Vagina (tissue), 2 donors: ENCODE measurements at regions not wholly inside any gene's neighbourhood (a gene's known extent, or its start where the extent isn't known, plus 50 kb on each side); places are given as distances from the start of the nearest gene placed in this dataset.

Experiments used
- DNase-seq, 2 donors: peaks; one replicate each; pipeline ENCODE4 v3.0.0-alpha.2; 2017; ENCODE audit errors: extremely low spot score in 2 of 2
- H3K27ac ChIP-seq: fragments of 200-600 bp; sonication (generic); one replicate; pipeline ENCODE4 v1.5.1; 2019
- H3K27me3 ChIP-seq: fragments of 200-600 bp; sonication (generic); one replicate; pipeline ENCODE4 v1.5.1; 2019
- H3K36me3 ChIP-seq, 2 donors: fragments of 200-600 bp; sonication (generic); one replicate each; pipeline ENCODE4 v1.5.1; 2017 to 2019
- H3K4me1 ChIP-seq: fragments of 200-600 bp; sonication (generic); one replicate; pipeline ENCODE4 v1.5.1; 2019
- H3K4me3 ChIP-seq, 2 donors: fragments of 200-600 bp; sonication (generic); 1 replicate in 1 of 2; 2 replicates in 1 of 2; pipeline ENCODE4 v1.5.1; 2016 to 2019
- H3K9me3 ChIP-seq: fragments of 200-600 bp; sonication (generic); one replicate; pipeline ENCODE4 v1.5.1; 2019
- POLR2A ChIP-seq, 2 donors: fragments of 450-650 bp; IDR thresholded peaks; one replicate each; pipeline ENCODE4 v1.6.1; 2017; ENCODE audit warnings: antibody characterized with exemption in 2 of 2, mild to moderate bottlenecking in 2 of 2, moderate library complexity in 2 of 2
- POLR2AphosphoS5 ChIP-seq, 2 donors: sonication (generic); formaldehyde crosslinking; IDR thresholded peaks; one replicate each; pipeline ENCODE4 v1.9.0; 2017; ENCODE audit warnings: antibody characterized with exemption in 2 of 2, mild to moderate bottlenecking in 2 of 2, low read depth in 1 of 2; ENCODE audit not compliant: insufficient read depth in 1 of 2
- intact Hi-C: fragments of 100-400 bp; cut with DNase I; formaldehyde crosslinking; loops from one replicate; pipeline ENCODE4 v1.15.1; 2023
- TF ChIP-seq, protein P1 (sequence below), 3 experiments: fragments of 450-650 bp in 2 of 3; fragments of 200-600 bp in 1 of 3; sonication (generic) in 1 of 3; IDR thresholded peaks; one replicate each; pipeline ENCODE4 v1.5.1; 2017 to 2019; ENCODE audit warnings: antibody characterized with exemption in 3 of 3, mild to moderate bottlenecking in 2 of 3, moderate library complexity in 2 of 3

DNA sequence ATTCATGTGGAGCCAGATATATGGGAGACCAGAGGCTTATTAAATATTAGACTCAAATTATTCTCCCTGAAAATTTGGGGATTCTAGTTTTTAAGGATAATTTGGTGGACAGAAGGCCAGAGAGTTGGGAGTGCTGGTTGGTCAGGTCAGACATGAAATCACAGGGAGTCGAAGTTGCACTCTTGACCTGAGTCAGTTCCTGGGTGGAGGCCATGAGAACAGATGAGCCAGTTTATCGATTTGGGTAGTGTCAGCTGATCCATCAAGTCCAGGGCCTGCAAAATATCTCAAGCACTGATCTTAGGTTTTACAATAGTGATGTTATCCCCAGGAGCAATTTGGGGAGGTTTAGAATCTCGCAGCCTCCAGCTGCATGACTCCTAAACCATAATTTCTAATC, 563.5 kb upstream of the NRSN1 start:
- H3K9me3 ChIP-seq = no peaks in the 10 kb centered on the region
- intact Hi-C loops = no loop called here
- H3K36me3 ChIP-seq = no peaks in the 10 kb centered on the region
- TF ChIP-seq, protein P1, sequence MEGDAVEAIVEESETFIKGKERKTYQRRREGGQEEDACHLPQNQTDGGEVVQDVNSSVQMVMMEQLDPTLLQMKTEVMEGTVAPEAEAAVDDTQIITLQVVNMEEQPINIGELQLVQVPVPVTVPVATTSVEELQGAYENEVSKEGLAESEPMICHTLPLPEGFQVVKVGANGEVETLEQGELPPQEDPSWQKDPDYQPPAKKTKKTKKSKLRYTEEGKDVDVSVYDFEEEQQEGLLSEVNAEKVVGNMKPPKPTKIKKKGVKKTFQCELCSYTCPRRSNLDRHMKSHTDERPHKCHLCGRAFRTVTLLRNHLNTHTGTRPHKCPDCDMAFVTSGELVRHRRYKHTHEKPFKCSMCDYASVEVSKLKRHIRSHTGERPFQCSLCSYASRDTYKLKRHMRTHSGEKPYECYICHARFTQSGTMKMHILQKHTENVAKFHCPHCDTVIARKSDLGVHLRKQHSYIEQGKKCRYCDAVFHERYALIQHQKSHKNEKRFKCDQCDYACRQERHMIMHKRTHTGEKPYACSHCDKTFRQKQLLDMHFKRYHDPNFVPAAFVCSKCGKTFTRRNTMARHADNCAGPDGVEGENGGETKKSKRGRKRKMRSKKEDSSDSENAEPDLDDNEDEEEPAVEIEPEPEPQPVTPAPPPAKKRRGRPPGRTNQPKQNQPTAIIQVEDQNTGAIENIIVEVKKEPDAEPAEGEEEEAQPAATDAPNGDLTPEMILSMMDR (IDR thresholded peaks at IDR 0.05) = no peak
- TF ChIP-seq POLR2AphosphoS5 (IDR thresholded peaks at IDR 0.05; ENCODE audit: insufficient read depth in 1 of 2, low read depth in 1 of 2) (no peak), POLR2A (IDR thresholded peaks at IDR 0.05) (no peak)
- H3K27ac ChIP-seq = no peak overlapping the region
- no peak overlapping the region for H3K4me3 ChIP-seq
- no peak for DNase-seq
- no peaks in the 10 kb centered on the region for H3K27me3 ChIP-seq
- no peaks in the 10 kb centered on the region for H3K4me1 ChIP-seq

DNA sequence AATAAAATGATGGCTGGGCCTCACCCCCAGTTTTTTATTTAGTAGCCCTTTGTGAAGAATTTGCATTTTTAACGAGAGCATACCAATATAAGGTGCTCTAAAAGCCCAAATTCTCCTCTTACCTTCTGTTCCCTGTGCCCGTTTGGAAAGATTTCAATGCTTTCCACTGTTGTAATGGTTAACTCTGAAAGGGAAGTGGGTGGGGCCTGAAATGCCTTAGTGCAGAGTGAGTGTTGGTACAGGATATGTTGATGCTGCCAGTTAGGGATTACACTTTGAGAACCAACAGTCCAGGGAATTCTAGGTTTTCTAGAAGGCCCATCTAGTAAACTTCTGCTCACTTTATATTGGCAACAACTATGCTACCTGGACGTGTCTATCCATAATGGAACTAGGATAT, 562.7 kb upstream of the NRSN1 start:
- H3K9me3 ChIP-seq = no peaks in the 10 kb centered on the region
- no peaks in the 10 kb centered on the region for H3K36me3 ChIP-seq
- no peak overlapping the region for H3K27ac ChIP-seq
- intact Hi-C loops = no loop called here
- H3K4me1 ChIP-seq = no peaks in the 10 kb centered on the region
- H3K4me3 ChIP-seq = no peak overlapping the region
- DNase-seq = no peak
- no peaks in the 10 kb centered on the region for H3K27me3 ChIP-seq
- TF ChIP-seq, protein P1 (IDR thresholded peaks at IDR 0.05) = no peak
- TF ChIP-seq POLR2AphosphoS5 (IDR thresholded peaks at IDR 0.05; ENCODE audit: insufficient read depth in 1 of 2, low read depth in 1 of 2) (no peak), POLR2A (IDR thresholded peaks at IDR 0.05) (no peak)

DNA sequence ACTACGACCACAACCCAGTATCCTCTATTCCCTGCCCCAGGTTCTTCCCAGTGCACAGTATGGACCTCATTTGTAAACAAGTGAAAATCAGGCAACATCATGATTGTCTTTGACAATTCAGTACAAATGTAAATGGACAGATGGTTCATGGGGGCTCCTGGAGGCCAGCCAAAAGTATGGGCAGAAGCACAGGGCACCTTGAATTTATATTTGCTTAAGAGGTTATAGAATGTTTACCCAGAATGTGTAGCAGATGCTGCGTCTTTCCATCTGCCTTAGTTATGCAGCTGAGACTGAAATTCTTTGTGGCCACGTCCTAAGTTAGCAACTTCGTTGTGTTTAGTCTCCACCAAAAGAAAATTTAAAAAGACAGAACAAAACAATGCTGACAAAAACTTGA, 559.6 kb upstream of the NRSN1 start:
- Histone ChIP-seq H3K4me1 (no peaks in the 10 kb centered on the region), H3K27me3 (no peaks in the 10 kb centered on the region), H3K27ac (no peak overlapping the region), H3K36me3 (no peaks in the 10 kb centered on the region), H3K4me3 (no peak overlapping the region), H3K9me3 (no peaks in the 10 kb centered on the region)
- intact Hi-C loops = no loop called here
- TF ChIP-seq POLR2AphosphoS5 (IDR thresholded peaks at IDR 0.05; ENCODE audit: insufficient read depth in 1 of 2, low read depth in 1 of 2) = no peak
- no peak for TF ChIP-seq POLR2A (IDR thresholded peaks at IDR 0.05)
- TF ChIP-seq, protein P1 (IDR thresholded peaks at IDR 0.05) = no peak
- DNase-seq = no peak

DNA sequence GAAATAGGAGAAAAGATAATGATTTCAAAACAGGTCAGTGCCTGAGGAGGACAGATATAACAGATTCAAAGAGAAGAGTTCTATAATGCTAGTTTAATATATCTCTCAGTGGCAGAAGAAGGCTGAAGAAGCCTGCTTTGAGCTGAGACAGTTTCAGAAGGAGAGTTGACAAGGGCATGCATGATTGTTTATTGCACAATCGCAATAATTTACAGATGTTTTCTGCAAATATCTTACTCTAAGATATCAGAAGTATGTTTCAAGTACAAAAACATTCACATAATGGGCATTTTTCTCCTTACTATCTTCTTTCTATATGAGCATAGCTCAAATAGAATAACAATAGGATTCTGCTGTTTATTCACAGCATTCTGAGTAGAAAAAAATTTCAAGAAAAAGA, 557.7 kb upstream of the NRSN1 start:
- TF ChIP-seq POLR2A (IDR thresholded peaks at IDR 0.05) = no peak
- TF ChIP-seq, protein P1 (IDR thresholded peaks at IDR 0.05) = no peak
- TF ChIP-seq POLR2AphosphoS5 (IDR thresholded peaks at IDR 0.05; ENCODE audit: insufficient read depth in 1 of 2, low read depth in 1 of 2) = no peak
- Histone ChIP-seq H3K27ac (no peak overlapping the region), H3K36me3 (no peaks in the 10 kb centered on the region), H3K27me3 (no peaks in the 10 kb centered on the region), H3K9me3 (no peaks in the 10 kb centered on the region), H3K4me1 (no peaks in the 10 kb centered on the region), H3K4me3 (no peak overlapping the region)
- intact Hi-C loops = no loop called here
- no peak for DNase-seq

DNA sequence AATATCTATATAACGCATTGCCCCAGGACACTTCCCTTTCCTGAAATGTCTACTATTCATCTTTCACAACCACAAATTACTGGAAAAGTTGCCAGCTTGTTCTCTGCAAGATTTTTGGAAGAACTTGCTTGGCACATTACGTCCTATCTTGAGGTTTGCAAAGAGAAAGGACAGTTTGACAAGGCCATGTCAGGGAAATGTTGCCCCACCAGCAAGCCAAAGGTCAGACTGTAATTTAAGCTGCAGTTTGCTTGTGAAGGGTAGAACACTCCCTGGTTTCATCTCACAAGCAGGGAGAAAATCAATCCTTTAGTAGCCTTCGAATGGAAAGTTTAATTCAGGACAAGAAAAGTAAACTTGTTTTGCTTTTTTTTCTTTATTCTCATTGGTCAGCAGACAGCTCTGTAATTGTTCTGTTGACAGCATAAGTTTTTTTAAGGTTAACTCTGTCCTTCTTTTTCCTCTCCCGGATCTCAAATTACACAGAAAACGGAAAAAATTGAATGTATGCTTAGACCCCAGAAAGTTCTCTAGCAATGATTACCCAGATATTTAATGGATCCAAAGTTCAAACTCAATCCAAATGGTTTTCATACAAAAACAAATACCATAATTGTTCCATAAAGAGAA, 541.8 kb upstream of the NRSN1 start:
- no peaks in the 10 kb centered on the region for H3K27me3 ChIP-seq
- no peaks in the 10 kb centered on the region for H3K4me1 ChIP-seq
- intact Hi-C loops = no loop called here
- H3K9me3 ChIP-seq = no peaks in the 10 kb centered on the region
- H3K4me3 ChIP-seq = no peak overlapping the region
- no peak for DNase-seq
- H3K27ac ChIP-seq = no peak overlapping the region
- TF ChIP-seq, protein P1 (IDR thresholded peaks at IDR 0.05) = no peak
- TF ChIP-seq POLR2AphosphoS5 (IDR thresholded peaks at IDR 0.05; ENCODE audit: insufficient read depth in 1 of 2, low read depth in 1 of 2) (no peak), POLR2A (IDR thresholded peaks at IDR 0.05) (no peak)
- H3K36me3 ChIP-seq = no peaks in the 10 kb centered on the region
